ENCODE measurements at regions not wholly inside any gene's neighbourhood (a gene's known extent, or its start where the extent isn't known, plus 50 kb on each side); places are given as distances from the start of the nearest gene placed in this dataset.

DNA sequence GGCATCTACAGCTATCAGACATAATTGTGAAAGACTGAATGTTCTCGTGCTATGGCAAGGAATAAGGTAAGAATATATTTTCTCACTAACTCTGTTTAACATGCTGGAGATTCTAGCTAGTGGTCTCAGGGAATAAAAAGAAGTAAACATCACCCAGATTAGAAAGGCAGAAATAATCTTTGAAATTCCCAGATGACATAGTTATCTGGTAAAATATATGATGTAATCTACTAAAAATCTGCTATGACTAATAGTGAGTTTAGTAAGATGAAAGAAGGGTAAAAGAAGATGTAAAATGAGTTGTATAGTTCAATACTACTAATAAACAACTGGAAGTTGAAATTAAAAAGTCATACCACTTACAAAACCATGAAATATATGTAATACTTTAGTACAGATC lies 134.2 kb downstream of the DSC3 start:
- Histone ChIP-seq H3K27ac (replicated peaks) (no peak overlapping the region), H3K27me3 (ENCODE audit: insufficient read depth, poor library complexity, severe bottlenecking) (no peaks in the 10 kb centered on the region), H3K4me3 (replicated peaks; ENCODE audit: insufficient read depth, low read length) (no peak overlapping the region)
- no peak for DNase-seq (ENCODE audit: low read depth in 1 of 2, low spot score in 1 of 2)
- TF ChIP-seq SPI1 (IDR thresholded peaks at IDR 0.05; ENCODE audit: borderline replicate concordance, low read depth) (no peak), CTCF (IDR thresholded peaks at IDR 0.05; ENCODE audit: insufficient read depth, low read length) (no peak), GABPA (IDR thresholded peaks at IDR 0.05; ENCODE audit: low read depth) (no peak), POLR2AphosphoS5 (IDR thresholded peaks at IDR 0.05; ENCODE audit: low read depth) (no peak)
- TF ChIP-seq, protein P1, sequence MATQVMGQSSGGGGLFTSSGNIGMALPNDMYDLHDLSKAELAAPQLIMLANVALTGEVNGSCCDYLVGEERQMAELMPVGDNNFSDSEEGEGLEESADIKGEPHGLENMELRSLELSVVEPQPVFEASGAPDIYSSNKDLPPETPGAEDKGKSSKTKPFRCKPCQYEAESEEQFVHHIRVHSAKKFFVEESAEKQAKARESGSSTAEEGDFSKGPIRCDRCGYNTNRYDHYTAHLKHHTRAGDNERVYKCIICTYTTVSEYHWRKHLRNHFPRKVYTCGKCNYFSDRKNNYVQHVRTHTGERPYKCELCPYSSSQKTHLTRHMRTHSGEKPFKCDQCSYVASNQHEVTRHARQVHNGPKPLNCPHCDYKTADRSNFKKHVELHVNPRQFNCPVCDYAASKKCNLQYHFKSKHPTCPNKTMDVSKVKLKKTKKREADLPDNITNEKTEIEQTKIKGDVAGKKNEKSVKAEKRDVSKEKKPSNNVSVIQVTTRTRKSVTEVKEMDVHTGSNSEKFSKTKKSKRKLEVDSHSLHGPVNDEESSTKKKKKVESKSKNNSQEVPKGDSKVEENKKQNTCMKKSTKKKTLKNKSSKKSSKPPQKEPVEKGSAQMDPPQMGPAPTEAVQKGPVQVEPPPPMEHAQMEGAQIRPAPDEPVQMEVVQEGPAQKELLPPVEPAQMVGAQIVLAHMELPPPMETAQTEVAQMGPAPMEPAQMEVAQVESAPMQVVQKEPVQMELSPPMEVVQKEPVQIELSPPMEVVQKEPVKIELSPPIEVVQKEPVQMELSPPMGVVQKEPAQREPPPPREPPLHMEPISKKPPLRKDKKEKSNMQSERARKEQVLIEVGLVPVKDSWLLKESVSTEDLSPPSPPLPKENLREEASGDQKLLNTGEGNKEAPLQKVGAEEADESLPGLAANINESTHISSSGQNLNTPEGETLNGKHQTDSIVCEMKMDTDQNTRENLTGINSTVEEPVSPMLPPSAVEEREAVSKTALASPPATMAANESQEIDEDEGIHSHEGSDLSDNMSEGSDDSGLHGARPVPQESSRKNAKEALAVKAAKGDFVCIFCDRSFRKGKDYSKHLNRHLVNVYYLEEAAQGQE (IDR thresholded peaks at IDR 0.05; ENCODE audit: insufficient replicate concordance, low read depth), result no peak

GRCh38 chr18:30903566-30903965 lies 139.0 kb downstream of the DSC3 start:
- TF ChIP-seq, protein P1 (IDR thresholded peaks at IDR 0.05; ENCODE audit: insufficient replicate concordance, low read depth), result no peak
- no peak for TF ChIP-seq POLR2AphosphoS5 (IDR thresholded peaks at IDR 0.05; ENCODE audit: low read depth)
- no peak for TF ChIP-seq SPI1 (IDR thresholded peaks at IDR 0.05; ENCODE audit: borderline replicate concordance, low read depth)
- no peak for TF ChIP-seq CTCF (IDR thresholded peaks at IDR 0.05; ENCODE audit: insufficient read depth, low read length)
- no peak for TF ChIP-seq GABPA (IDR thresholded peaks at IDR 0.05; ENCODE audit: low read depth)
- no peak for DNase-seq (ENCODE audit: low read depth in 1 of 2, low spot score in 1 of 2)
- H3K4me3 ChIP-seq (replicated peaks; ENCODE audit: insufficient read depth, low read length), result no peak overlapping the region
- no peak overlapping the region for H3K27ac ChIP-seq (replicated peaks)
- no peaks in the 10 kb centered on the region for H3K27me3 ChIP-seq (ENCODE audit: insufficient read depth, poor library complexity, severe bottlenecking)

DNA sequence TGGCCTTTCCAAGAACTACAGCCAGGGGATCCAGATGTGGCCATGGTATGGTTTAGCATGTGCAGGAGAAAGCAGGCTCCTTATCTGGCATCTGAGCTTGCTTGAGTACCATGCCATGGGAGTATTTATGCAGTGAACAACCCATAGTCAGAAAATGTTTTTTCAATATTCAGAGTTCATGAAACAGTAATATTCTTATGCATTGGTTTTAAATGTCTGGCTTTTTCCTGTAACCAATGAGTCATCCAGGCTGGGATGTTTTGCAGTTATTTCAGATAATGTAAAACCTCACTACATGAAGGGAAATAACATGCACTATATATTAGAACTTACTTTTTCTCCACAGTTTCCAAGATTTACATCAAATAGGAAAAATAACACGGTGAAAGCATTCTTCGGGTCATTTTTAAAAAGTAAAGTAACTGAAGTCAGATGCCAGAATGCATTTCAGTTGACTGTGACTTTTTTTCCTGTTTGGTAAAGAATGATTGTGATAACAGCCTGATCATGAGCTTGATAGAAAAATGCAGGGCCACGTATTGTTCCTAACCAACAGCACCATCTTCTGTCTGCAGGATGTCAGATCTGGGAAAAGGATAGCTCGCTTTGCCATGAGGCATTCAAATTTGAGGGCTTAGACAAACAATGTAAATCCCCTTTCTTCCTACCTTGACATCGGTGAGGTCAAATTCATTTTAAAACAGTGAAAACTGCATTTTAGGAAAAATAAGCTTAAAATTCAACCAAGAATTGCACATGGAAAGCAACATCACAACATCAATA lies 152.8 kb downstream of the DSC3 start:
- Histone ChIP-seq H3K27ac (replicated peaks) (no peak overlapping the region), H3K27me3 (ENCODE audit: insufficient read depth, poor library complexity, severe bottlenecking) (no peaks in the 10 kb centered on the region), H3K4me3 (replicated peaks; ENCODE audit: insufficient read depth, low read length) (no peak overlapping the region)
- TF ChIP-seq CTCF (IDR thresholded peaks at IDR 0.05; ENCODE audit: insufficient read depth, low read length) (no peak), GABPA (IDR thresholded peaks at IDR 0.05; ENCODE audit: low read depth) (no peak), POLR2AphosphoS5 (IDR thresholded peaks at IDR 0.05; ENCODE audit: low read depth) (no peak), SPI1 (IDR thresholded peaks at IDR 0.05; ENCODE audit: borderline replicate concordance, low read depth) (no peak)
- TF ChIP-seq, protein P1 (IDR thresholded peaks at IDR 0.05; ENCODE audit: insufficient replicate concordance, low read depth), result no peak
- DNase-seq (ENCODE audit: low read depth in 1 of 2, low spot score in 1 of 2), result no peak
